HG02642 (cell line): ENCODE measurements at regions not wholly inside any gene's neighbourhood (a gene's known extent, or its start where the extent isn't known, plus 50 kb on each side); places are given as distances from the start of the nearest gene placed in this dataset.
"Not testable (repeated sequence)": the region's sequence is repeated elsewhere in the genome, so short reads cannot be mapped to it uniquely, and the experiment has no call there.

Experiments used
- ATAC-seq: cut with Tn5 transposase; IDR thresholded peaks from one replicate; pipeline ENCODE4 v1.9.1; 2021; ENCODE audit warnings: mild to moderate bottlenecking; ENCODE audit not compliant: unreplicated experiment, poor library complexity

DNA sequence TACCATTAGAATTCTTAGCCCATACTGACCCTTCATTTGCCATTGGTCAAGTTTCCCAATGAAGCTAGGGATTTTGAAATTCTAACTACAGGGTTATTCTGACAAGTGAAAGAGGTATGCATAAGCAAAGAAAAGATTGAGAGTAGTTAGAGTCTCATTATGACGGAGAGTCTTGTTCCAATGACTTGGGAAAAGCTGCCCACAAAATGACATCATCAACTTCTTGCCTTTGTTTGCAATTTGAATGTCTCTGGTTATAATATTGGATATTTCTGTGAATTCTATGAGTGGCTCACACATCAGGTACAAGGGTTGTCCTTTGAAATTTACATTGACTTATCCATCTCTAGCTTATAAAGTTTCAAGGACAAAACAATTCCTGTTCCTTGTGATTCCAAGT lies 772.2 kb downstream of the TRIB2 start:
- no peak for ATAC-seq

GRCh38 chr2:13492262-13492661 lies 775.5 kb downstream of the TRIB2 start:
- no peak for ATAC-seq

- ATAC-seq, result no peak
These were observed 778.3 kb downstream of the TRIB2 start for GRCh38 chr2:13495051-13495450.

DNA sequence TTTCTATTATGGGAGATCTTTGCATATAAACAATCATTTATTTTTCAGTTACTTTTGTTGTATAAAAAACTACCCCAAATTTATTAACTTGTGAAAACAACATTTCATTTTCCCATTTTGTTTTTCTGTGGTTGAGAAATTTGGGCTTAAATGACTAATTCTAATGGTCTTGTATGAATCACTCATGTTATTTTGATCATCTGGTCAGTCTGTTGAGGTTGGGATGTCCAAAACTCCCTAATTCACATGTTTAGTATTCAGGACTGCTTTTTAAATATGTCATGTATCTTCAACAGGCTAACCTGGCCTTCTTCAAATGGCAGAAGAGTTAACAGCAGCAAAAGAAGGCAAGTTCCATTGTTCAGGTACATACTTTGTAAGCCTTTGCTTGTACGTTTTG lies 788.1 kb downstream of the TRIB2 start:
- ATAC-seq, result peak; percentile 77

GRCh38 chr2:13508671-13509070 lies 791.9 kb downstream of the TRIB2 start:
- no peak for ATAC-seq

DNA sequence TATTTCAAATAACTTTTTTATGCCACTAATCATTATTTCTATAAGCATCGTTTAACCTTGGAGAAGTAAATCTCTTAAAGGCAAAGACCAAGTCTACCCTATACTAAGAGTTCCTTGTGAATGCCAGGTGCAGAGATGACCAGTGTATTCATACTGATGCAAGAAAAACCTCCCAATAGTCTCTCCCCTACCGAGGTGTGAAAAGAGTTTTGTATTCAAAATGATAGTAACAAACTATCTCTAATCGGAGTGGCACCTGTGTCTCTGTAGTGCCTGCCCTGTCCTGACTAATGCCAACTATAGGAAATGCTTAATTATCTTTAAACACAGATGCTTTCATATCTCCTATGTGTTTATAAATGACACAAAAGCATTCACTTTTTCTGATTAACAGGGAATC lies 798.5 kb downstream of the TRIB2 start:
- ATAC-seq, result no peak

GRCh38 chr2:13522096-13522495 lies 805.4 kb downstream of the TRIB2 start:
- ATAC-seq, result no peak

DNA sequence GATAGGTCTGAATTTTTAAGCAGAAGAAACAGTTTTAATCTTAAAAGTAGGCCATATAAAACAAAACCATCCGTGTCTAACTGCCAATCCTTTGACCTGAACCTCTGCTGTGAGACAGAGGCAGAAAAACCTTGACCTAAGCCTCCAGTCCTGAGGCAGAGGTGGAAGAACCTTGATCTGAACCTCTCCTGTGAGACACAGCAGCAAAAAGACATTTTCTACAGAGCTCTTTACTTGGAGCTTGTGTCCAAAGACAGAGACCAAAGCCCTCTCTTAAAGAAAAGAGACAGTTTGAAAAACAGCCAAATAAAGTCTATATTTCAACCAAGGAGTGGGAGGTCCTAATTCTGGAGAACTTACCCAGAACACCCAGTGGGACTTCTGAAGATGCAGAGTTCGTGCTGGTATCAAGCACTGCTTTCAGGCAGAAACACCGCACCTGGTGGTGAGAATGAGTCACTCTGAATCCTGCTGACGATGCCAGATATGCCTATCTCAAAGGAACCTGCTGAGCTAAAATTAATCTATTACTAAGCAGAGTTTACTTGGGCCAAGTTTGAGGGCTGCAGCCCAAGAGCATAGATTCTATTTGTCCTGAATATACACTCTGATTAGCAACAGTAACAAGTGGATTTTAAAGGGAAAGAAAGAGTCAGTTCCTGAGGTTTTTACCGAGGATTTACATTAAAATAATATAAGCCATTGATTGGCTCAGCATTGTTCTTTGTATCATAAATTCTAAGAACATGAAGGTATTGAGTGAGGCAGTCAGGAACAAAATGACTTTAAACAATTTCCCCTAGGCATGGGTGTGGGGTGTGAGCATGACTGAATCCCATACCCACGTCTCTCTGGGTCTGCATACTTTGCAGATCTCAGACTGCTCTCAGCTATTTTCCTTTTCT lies 806.4 kb downstream of the TRIB2 start:
- peak; percentile 94 for ATAC-seq

GRCh38 chr2:13524492-13524891 lies 807.8 kb downstream of the TRIB2 start:
- ATAC-seq, result peak; percentile 25

DNA sequence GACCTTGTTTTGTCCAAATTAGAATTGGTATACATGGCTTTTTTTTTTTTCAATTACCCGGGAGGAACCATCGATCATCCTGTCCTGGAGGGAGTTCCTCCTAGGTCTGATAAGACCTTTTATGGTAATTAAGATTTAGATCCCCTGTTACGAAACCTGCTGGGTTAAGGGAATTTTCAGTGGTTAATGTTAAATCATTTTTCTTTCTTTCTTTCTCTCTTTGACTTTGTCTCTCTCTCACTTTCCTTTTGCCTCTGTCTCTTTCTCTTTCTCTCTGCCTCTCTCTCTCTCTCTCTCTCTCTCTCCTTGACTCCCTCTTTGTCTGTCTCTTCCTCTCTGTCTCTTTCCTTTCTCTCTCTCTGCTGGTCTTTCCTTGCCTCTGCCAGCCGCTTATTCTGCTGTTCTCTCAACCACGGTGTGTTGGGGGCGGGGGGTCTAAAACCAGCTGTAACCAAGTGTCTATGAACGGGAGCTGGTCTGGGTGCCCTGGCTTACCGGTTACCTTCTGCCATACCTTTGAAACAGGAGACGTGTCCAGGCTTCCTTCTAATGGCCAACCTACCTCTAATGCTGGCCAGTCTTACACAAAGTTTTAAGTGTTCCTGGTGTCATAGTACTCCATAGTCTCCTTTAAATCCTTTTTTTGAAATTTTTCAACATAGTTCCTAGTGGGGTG lies 815.1 kb downstream of the TRIB2 start:
- ATAC-seq, result not testable (repeated sequence)

- ATAC-seq, result not testable (repeated sequence)
These were observed 816.2 kb downstream of the TRIB2 start for GRCh38 chr2:13532781-13533523.

DNA sequence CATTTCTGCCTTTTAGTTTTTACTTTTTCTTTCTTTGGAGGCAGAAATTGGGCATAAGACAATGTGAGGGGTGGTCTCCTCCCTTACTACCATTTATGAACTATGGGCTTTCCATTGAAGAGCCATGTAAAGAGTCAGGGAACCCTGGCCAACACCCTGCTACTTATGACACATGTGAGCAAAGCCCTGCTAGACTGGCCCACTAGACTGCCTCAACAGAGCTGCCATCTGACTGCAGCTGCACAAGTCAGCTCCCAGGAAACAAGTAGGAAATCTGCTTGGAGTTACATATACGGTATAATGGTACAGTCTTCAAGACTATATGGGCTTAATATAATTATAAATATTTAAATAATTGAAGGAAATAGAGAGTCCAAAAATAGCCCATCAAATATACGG lies 816.8 kb downstream of the TRIB2 start:
- no peak for ATAC-seq

GRCh38 chr2:13536941-13537340 lies 820.2 kb downstream of the TRIB2 start:
- ATAC-seq, result no peak

DNA sequence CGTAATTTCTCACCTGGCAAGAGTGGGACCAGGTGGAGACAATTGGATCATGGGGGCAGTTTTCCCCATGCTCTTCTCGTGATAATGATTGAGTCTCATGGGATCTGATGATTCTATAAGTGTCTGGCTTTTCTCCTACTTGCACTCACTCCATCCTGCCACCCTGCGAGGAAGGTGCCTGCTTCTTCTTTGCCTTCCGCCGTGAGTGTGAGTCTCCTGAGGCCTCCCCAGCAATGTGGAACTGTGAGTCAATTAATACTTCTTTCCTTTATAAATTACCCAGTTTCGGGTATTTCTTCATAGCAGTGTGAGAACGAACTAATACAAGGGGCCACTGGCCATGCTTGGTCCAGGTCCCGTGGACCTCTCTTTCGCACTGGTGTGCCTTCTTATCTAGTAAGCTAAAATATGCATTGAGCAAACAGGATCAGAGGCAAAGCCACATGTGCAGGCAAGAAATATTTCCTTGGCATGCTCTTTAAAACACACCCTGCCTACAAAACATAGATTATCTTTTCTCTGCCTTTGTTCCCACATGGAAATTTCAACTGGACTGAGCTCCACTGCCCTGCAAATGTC lies 821.1 kb downstream of the TRIB2 start:
- no peak for ATAC-seq

DNA sequence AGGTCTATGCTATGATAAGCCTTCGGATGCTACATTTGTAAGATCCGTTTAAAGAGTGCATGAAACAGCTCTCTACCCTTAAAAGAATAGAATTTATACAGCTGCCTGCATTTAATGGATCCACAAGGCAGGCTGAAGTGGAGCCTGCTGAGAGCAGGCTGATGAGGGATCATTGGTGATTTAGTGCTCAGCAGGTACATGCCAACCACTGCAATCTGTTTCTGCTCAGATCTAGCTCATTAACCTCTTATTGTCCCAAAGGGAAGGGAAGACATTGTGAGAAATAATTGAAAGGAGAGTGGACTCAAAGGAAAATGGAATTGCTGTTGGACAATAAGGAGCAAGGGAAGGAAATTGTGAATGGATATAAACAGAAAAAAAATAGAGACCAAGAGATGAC lies 822.6 kb downstream of the TRIB2 start:
- ATAC-seq, result no peak

DNA sequence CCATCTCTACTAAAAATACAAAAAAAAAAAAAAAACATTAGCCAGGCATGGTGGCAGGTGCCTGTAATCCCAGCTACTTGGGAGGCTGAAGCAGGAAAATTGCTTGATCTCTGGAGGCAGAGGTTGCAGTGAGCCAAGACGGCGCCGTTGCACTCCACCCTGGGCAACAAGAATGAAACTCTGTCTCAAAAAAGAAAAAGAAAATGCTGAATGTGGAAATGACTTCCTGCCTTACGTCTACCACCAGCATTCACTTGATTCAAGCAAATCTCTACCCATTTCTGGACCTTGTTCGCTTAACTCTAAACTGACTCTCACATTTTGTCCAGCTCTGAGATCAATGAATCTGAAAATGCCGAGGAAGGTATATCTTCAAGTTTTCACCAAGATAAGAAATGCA lies 825.3 kb downstream of the TRIB2 start:
- no peak for ATAC-seq

- no peak for ATAC-seq
These were observed 825.9 kb downstream of the TRIB2 start for GRCh38 chr2:13542642-13543041.

DNA sequence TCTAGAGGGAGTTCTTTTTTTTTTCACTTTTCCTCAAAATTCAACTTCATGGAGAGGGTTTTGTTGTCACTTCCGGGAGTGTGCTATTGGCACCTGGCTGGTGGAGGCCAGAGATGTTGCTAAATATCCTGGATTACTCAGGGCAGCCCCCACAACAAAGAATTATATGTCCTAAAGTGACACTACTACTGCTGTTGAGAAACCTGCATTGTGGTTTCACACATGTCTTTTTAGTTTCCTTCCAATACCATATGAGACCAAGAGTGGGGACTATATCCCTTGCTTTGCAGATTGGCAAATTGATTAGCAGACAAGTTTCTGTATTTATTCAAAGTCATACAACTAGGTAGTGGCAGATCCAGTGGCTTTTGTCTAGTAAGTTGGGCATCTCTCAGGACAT lies 826.8 kb downstream of the TRIB2 start:
- ATAC-seq, result peak; percentile 72

- ATAC-seq, result no peak
These were observed 828.6 kb downstream of the TRIB2 start for GRCh38 chr2:13545320-13545719.

GRCh38 chr2:13546131-13546530 lies 829.4 kb downstream of the TRIB2 start:
- ATAC-seq, result no peak
